ENCODE measurements at regions not wholly inside any gene's neighbourhood (a gene's known extent, or its start where the extent isn't known, plus 50 kb on each side); places are given as distances from the start of the nearest gene placed in this dataset.

GRCh38 chr18:65326805-65327204 is 424.0 kb upstream of the CDH7 start:
- no peaks in the 10 kb centered on the region for H3K36me3 ChIP-seq (replicated peaks; ENCODE audit: insufficient read depth, low read length)
- no peak overlapping the region for H3K4me3 ChIP-seq (ENCODE audit: low read length)
- H3K4me2 ChIP-seq (ENCODE audit: low read depth, low read length), result no peak overlapping the region
- H4K20me1 ChIP-seq (ENCODE audit: insufficient read depth, low read length), result no peaks in the 10 kb centered on the region
- DNase-seq, result no peak
- no peak overlapping the region for H3K9ac ChIP-seq (ENCODE audit: low read length)
- H3F3A ChIP-seq (ENCODE audit: insufficient read depth, low read length), result no peaks in the 10 kb centered on the region
- H3K79me2 ChIP-seq (ENCODE audit: low read length), result no peaks in the 10 kb centered on the region
- no peak overlapping the region for H3K27ac ChIP-seq (ENCODE audit: low read length)
- no peaks in the 10 kb centered on the region for H3K4me1 ChIP-seq (ENCODE audit: low read length)
- TF ChIP-seq EZH2 (optimal IDR thresholded peaks at IDR 0.05; ENCODE audit: low read depth, low read length) (no peak), EZH2phosphoT487 (IDR thresholded peaks at IDR 0.05; ENCODE audit: low read length) (no peak)
- TF ChIP-seq, protein P1, sequence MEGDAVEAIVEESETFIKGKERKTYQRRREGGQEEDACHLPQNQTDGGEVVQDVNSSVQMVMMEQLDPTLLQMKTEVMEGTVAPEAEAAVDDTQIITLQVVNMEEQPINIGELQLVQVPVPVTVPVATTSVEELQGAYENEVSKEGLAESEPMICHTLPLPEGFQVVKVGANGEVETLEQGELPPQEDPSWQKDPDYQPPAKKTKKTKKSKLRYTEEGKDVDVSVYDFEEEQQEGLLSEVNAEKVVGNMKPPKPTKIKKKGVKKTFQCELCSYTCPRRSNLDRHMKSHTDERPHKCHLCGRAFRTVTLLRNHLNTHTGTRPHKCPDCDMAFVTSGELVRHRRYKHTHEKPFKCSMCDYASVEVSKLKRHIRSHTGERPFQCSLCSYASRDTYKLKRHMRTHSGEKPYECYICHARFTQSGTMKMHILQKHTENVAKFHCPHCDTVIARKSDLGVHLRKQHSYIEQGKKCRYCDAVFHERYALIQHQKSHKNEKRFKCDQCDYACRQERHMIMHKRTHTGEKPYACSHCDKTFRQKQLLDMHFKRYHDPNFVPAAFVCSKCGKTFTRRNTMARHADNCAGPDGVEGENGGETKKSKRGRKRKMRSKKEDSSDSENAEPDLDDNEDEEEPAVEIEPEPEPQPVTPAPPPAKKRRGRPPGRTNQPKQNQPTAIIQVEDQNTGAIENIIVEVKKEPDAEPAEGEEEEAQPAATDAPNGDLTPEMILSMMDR (IDR thresholded peaks at IDR 0.05; ENCODE audit: low read length), result no peak
- H2AFZ ChIP-seq (ENCODE audit: low read length), result no peak overlapping the region
- H3K9me3 ChIP-seq (replicated peaks; ENCODE audit: insufficient read depth, low read length), result no peaks in the 10 kb centered on the region
- H3K9me2 ChIP-seq (replicated peaks; ENCODE audit: insufficient read depth, low read length), result no peaks in the 10 kb centered on the region
- H3K27me3 ChIP-seq (replicated peaks; ENCODE audit: insufficient read depth, low read length), result no peaks in the 10 kb centered on the region

- Histone ChIP-seq H3K4me1 (ENCODE audit: low read length) (no peaks in the 10 kb centered on the region), H3K4me2 (ENCODE audit: low read depth, low read length) (no peak overlapping the region), H3K27me3 (replicated peaks; ENCODE audit: insufficient read depth, low read length) (no peaks in the 10 kb centered on the region), H2AFZ (ENCODE audit: low read length) (no peak overlapping the region), H3K9ac (ENCODE audit: low read length) (no peak overlapping the region), H3K79me2 (ENCODE audit: low read length) (no peaks in the 10 kb centered on the region), H3F3A (ENCODE audit: insufficient read depth, low read length) (no peaks in the 10 kb centered on the region), H3K36me3 (replicated peaks; ENCODE audit: insufficient read depth, low read length) (no peaks in the 10 kb centered on the region), H3K9me3 (replicated peaks; ENCODE audit: insufficient read depth, low read length) (no peaks in the 10 kb centered on the region), H3K27ac (ENCODE audit: low read length) (no peak overlapping the region), H3K9me2 (replicated peaks; ENCODE audit: insufficient read depth, low read length) (no peaks in the 10 kb centered on the region), H4K20me1 (ENCODE audit: insufficient read depth, low read length) (no peaks in the 10 kb centered on the region), H3K4me3 (ENCODE audit: low read length) (no peak overlapping the region)
- TF ChIP-seq EZH2phosphoT487 (IDR thresholded peaks at IDR 0.05; ENCODE audit: low read length), result no peak
- TF ChIP-seq EZH2 (optimal IDR thresholded peaks at IDR 0.05; ENCODE audit: low read depth, low read length), result no peak
- TF ChIP-seq, protein P1 (IDR thresholded peaks at IDR 0.05; ENCODE audit: low read length), result no peak
- no peak for DNase-seq
These were observed 427.9 kb upstream of the CDH7 start for GRCh38 chr18:65322895-65323294.

GRCh38 chr18:65298422-65298821 is 452.4 kb upstream of the CDH7 start:
- H3K27me3 ChIP-seq (replicated peaks; ENCODE audit: insufficient read depth, low read length), result no peaks in the 10 kb centered on the region
- TF ChIP-seq, protein P1 (IDR thresholded peaks at IDR 0.05; ENCODE audit: low read length), result no peak
- TF ChIP-seq EZH2 (optimal IDR thresholded peaks at IDR 0.05; ENCODE audit: low read depth, low read length), result no peak
- TF ChIP-seq EZH2phosphoT487 (IDR thresholded peaks at IDR 0.05; ENCODE audit: low read length), result no peak

More at GRCh38 chr18:65298422-65298821, 452.4 kb upstream of the CDH7 start:
- Histone ChIP-seq H4K20me1 (ENCODE audit: insufficient read depth, low read length) (no peaks in the 10 kb centered on the region), H2AFZ (ENCODE audit: low read length) (no peak overlapping the region), H3K4me1 (ENCODE audit: low read length) (no peaks in the 10 kb centered on the region), H3K9me3 (replicated peaks; ENCODE audit: insufficient read depth, low read length) (no peaks in the 10 kb centered on the region), H3K27ac (ENCODE audit: low read length) (no peak overlapping the region), H3K79me2 (ENCODE audit: low read length) (no peaks in the 10 kb centered on the region), H3K4me3 (ENCODE audit: low read length) (no peak overlapping the region), H3F3A (ENCODE audit: insufficient read depth, low read length) (no peaks in the 10 kb centered on the region), H3K9me2 (replicated peaks; ENCODE audit: insufficient read depth, low read length) (no peaks in the 10 kb centered on the region), H3K4me2 (ENCODE audit: low read depth, low read length) (no peak overlapping the region), H3K36me3 (replicated peaks; ENCODE audit: insufficient read depth, low read length) (no peaks in the 10 kb centered on the region), H3K9ac (ENCODE audit: low read length) (no peak overlapping the region)
- no peak for DNase-seq

Measured in MM.1S (cell line).